ENCODE measurements at regions not wholly inside any gene's neighbourhood (a gene's known extent, or its start where the extent isn't known, plus 50 kb on each side); places are given as distances from the start of the nearest gene placed in this dataset.
A peak's percentile ranks its signal among the peaks of the same experiment; 100 is the strongest.

- H2AFZ ChIP-seq: no peak overlapping the region
- H4K20me1 ChIP-seq (ENCODE audit: insufficient read depth): no peaks in the 10 kb centered on the region
- no peak for TF ChIP-seq EZH2phosphoT487 (IDR thresholded peaks at IDR 0.05; ENCODE audit: insufficient read depth, low read depth)
- no peak for TF ChIP-seq EZH2 (IDR thresholded peaks at IDR 0.05; ENCODE audit: insufficient read depth, poor library complexity, severe bottlenecking)
- H3K4me3 ChIP-seq: no peak overlapping the region
- H3F3A ChIP-seq (ENCODE audit: insufficient read depth): no peaks in the 10 kb centered on the region
- no peaks in the 10 kb centered on the region for H3K27me3 ChIP-seq (replicated peaks; ENCODE audit: insufficient read depth)
- no peaks in the 10 kb centered on the region for H3K9me2 ChIP-seq (ENCODE audit: insufficient read depth)
- no peaks in the 10 kb centered on the region for H3K9me3 ChIP-seq (ENCODE audit: low read depth)
- 74 to 83% methylated on average over 2 of the region's 2 CpGs for WGBS, 2 experiments (ENCODE audit: low coverage in 1 of 2, low lambda C conversion rate in 2 of 2, missing lambda C conversion rate in 2 of 2)
- peaks cover 13% of the 10 kb centered on the region for H3K4me1 ChIP-seq (ENCODE audit: insufficient read depth)
- H3K4me2 ChIP-seq (ENCODE audit: unreplicated experiment): no peak overlapping the region
- H3K9ac ChIP-seq: no peak overlapping the region
- H3K27ac ChIP-seq: no peak overlapping the region
- in situ Hi-C loops (cut with MboI): no loop called here
- no peaks in the 10 kb centered on the region for H3K36me3 ChIP-seq (ENCODE audit: low read depth)
- DNase-seq: no peak
- no peaks in the 10 kb centered on the region for H3K79me2 ChIP-seq (ENCODE audit: insufficient read depth)
Measured at GRCh38 chrX:26909728-26910127, 553.4 kb downstream of the PPP4R3C start.

- H3F3A ChIP-seq (ENCODE audit: insufficient read depth): no peaks in the 10 kb centered on the region
- no peak overlapping the region for H2AFZ ChIP-seq
- H3K79me2 ChIP-seq (ENCODE audit: insufficient read depth): no peaks in the 10 kb centered on the region
- H3K27ac ChIP-seq: no peak overlapping the region
- WGBS, 2 experiments (ENCODE audit: low coverage in 1 of 2, low lambda C conversion rate in 2 of 2, missing lambda C conversion rate in 2 of 2): 94 to 100% methylated on average over 1 of the region's 1 CpG
- DNase-seq: no peak
- no peaks in the 10 kb centered on the region for H3K9me3 ChIP-seq (ENCODE audit: low read depth)
- in situ Hi-C loops (cut with MboI): no loop called here
- H3K9ac ChIP-seq: no peak overlapping the region
- no peak overlapping the region for H3K4me3 ChIP-seq
- no peaks in the 10 kb centered on the region for H3K36me3 ChIP-seq (ENCODE audit: low read depth)
- H3K9me2 ChIP-seq (ENCODE audit: insufficient read depth): no peaks in the 10 kb centered on the region
- no peaks in the 10 kb centered on the region; the same call in 1 of the 2 replicates for H3K4me1 ChIP-seq (ENCODE audit: insufficient read depth)
- H3K27me3 ChIP-seq (replicated peaks; ENCODE audit: insufficient read depth): no peaks in the 10 kb centered on the region
- TF ChIP-seq EZH2 (IDR thresholded peaks at IDR 0.05; ENCODE audit: insufficient read depth, poor library complexity, severe bottlenecking): no peak
- TF ChIP-seq EZH2phosphoT487 (IDR thresholded peaks at IDR 0.05; ENCODE audit: insufficient read depth, low read depth): no peak
- no peaks in the 10 kb centered on the region for H4K20me1 ChIP-seq (ENCODE audit: insufficient read depth)
- no peak overlapping the region for H3K4me2 ChIP-seq (ENCODE audit: unreplicated experiment)
Measured at GRCh38 chrX:26908218-26908617, 554.9 kb downstream of the PPP4R3C start.

- no peak overlapping the region for H3K27ac ChIP-seq
- H3K9ac ChIP-seq: no peak overlapping the region
- TF ChIP-seq EZH2phosphoT487 (IDR thresholded peaks at IDR 0.05; ENCODE audit: insufficient read depth, low read depth): no peak
- no peak for TF ChIP-seq EZH2 (IDR thresholded peaks at IDR 0.05; ENCODE audit: insufficient read depth, poor library complexity, severe bottlenecking)
- H4K20me1 ChIP-seq (ENCODE audit: insufficient read depth): no peaks in the 10 kb centered on the region
- peak; percentile 33 for DNase-seq
- H2AFZ ChIP-seq: no peak overlapping the region
- no peaks in the 10 kb centered on the region for H3K4me1 ChIP-seq (ENCODE audit: insufficient read depth)
- H3K27me3 ChIP-seq (replicated peaks; ENCODE audit: insufficient read depth): no peaks in the 10 kb centered on the region
- H3K4me3 ChIP-seq: no peak overlapping the region
- H3K9me3 ChIP-seq (ENCODE audit: low read depth): no peaks in the 10 kb centered on the region
- H3K4me2 ChIP-seq (ENCODE audit: unreplicated experiment): no peak overlapping the region
- H3K9me2 ChIP-seq (ENCODE audit: insufficient read depth): no peaks in the 10 kb centered on the region
- H3F3A ChIP-seq (ENCODE audit: insufficient read depth): no peaks in the 10 kb centered on the region
- in situ Hi-C loops (cut with MboI): no loop called here
- no peaks in the 10 kb centered on the region for H3K79me2 ChIP-seq (ENCODE audit: insufficient read depth)
- no peaks in the 10 kb centered on the region for H3K36me3 ChIP-seq (ENCODE audit: low read depth)
- WGBS, 2 experiments (ENCODE audit: low coverage in 1 of 2, low lambda C conversion rate in 2 of 2, missing lambda C conversion rate in 2 of 2): 21 to 36% methylated on average over 2 to 3 of the region's 3 CpGs
Measured at GRCh38 chrX:26889574-26889973, 573.6 kb downstream of the PPP4R3C start.

- Histone ChIP-seq H3K9ac (no peak overlapping the region), H3K27ac (no peak overlapping the region), H4K20me1 (ENCODE audit: insufficient read depth) (no peaks in the 10 kb centered on the region), H3K4me1 (ENCODE audit: insufficient read depth) (no peaks in the 10 kb centered on the region), H3K4me2 (ENCODE audit: unreplicated experiment) (no peak overlapping the region), H3K27me3 (replicated peaks; ENCODE audit: insufficient read depth) (no peaks in the 10 kb centered on the region), H3K4me3 (no peak overlapping the region), H3K9me3 (ENCODE audit: low read depth) (no peaks in the 10 kb centered on the region), H3K79me2 (ENCODE audit: insufficient read depth) (no peaks in the 10 kb centered on the region), H3K36me3 (ENCODE audit: low read depth) (no peaks in the 10 kb centered on the region), H3K9me2 (ENCODE audit: insufficient read depth) (no peaks in the 10 kb centered on the region), H3F3A (ENCODE audit: insufficient read depth) (no peaks in the 10 kb centered on the region), H2AFZ (no peak overlapping the region)
- no peak for TF ChIP-seq EZH2 (IDR thresholded peaks at IDR 0.05; ENCODE audit: insufficient read depth, poor library complexity, severe bottlenecking)
- no peak for TF ChIP-seq EZH2phosphoT487 (IDR thresholded peaks at IDR 0.05; ENCODE audit: insufficient read depth, low read depth)
- DNase-seq: no peak
- in situ Hi-C loops (cut with MboI): no loop called here
- 87% methylated on average over 8 of the region's 29 CpGs; no CpG with 5 or more reads in 1 of the 2 experiments for WGBS, 2 experiments (ENCODE audit: low coverage in 1 of 2, low lambda C conversion rate in 2 of 2, missing lambda C conversion rate in 2 of 2)
Measured at GRCh38 chrX:26873736-26874135, 589.4 kb downstream of the PPP4R3C start.

GRCh38 chrX:26871967-26872366, 591.2 kb downstream of the PPP4R3C start:
- Histone ChIP-seq H3K36me3 (ENCODE audit: low read depth) (no peaks in the 10 kb centered on the region), H3K4me2 (ENCODE audit: unreplicated experiment) (no peak overlapping the region), H3K4me3 (no peak overlapping the region), H3K4me1 (ENCODE audit: insufficient read depth) (no peaks in the 10 kb centered on the region), H3K9ac (no peak overlapping the region), H2AFZ (no peak overlapping the region), H3K27ac (no peak overlapping the region), H3K27me3 (replicated peaks; ENCODE audit: insufficient read depth) (no peaks in the 10 kb centered on the region), H3F3A (ENCODE audit: insufficient read depth) (no peaks in the 10 kb centered on the region), H3K9me3 (ENCODE audit: low read depth) (no peaks in the 10 kb centered on the region), H4K20me1 (ENCODE audit: insufficient read depth) (no peaks in the 10 kb centered on the region), H3K9me2 (ENCODE audit: insufficient read depth) (no peaks in the 10 kb centered on the region), H3K79me2 (ENCODE audit: insufficient read depth) (no peaks in the 10 kb centered on the region)
- 10 to 15% methylated on average over 1 of the region's 1 CpG for WGBS, 2 experiments (ENCODE audit: low coverage in 1 of 2, low lambda C conversion rate in 2 of 2, missing lambda C conversion rate in 2 of 2)
- no peak for DNase-seq
- in situ Hi-C loops (cut with MboI): no loop called here
- TF ChIP-seq EZH2 (IDR thresholded peaks at IDR 0.05; ENCODE audit: insufficient read depth, poor library complexity, severe bottlenecking) (no peak), EZH2phosphoT487 (IDR thresholded peaks at IDR 0.05; ENCODE audit: insufficient read depth, low read depth) (no peak)

Measured in GM23248 (cell line).